Endothelial cell of umbilical vein (primary cell): ENCODE measurements at regions not wholly inside any gene's neighbourhood (a gene's known extent, or its start where the extent isn't known, plus 50 kb on each side); places are given as distances from the start of the nearest gene placed in this dataset.

ENCODE experiments used
- BruUV-seq: library from RNA; stranded (reverse); fragments of 400-500 nt; replicated peaks from 2 replicates; lab custom pipeline; 2021; lab: Mats Ljungman, UMichigan
- CTCF ChIA-PET: fragments of 300-600, 350-600 bp; sonication (Branson Sonifier 250); formaldehyde crosslinking; loops from one replicate; lab custom pipeline; 2021; ENCODE audit warnings: antibody characterized with exemption, inconsistent platforms; lab: Charles Lee
- POLR2A ChIA-PET: fragments of 300-600, 350-600 bp; sonication (Branson Sonifier 250); formaldehyde crosslinking; loops from one replicate; lab custom pipeline; 2021; ENCODE audit warnings: antibody characterized with exemption, inconsistent platforms; lab: Charles Lee
- DNase-seq: peaks from one replicate; pipeline ENCODE4 v3.0.0-alpha.2; 2011; ENCODE audit warnings: low read depth, low spot score
- FAIRE-seq: peaks from 2 replicates; lab custom pipeline; 2011; peaks lifted over from hg19 to GRCh38; lab: Jason Lieb, UNC
- H2AFZ ChIP-seq: 2 replicates; pipeline ENCODE4 v1.6.0; 2012; ENCODE audit warnings: low read depth, low read length, control low read depth, inconsistent platforms
- H3K27ac ChIP-seq: 2 replicates; pipeline ENCODE4 v1.5.1; 2011; ENCODE audit warnings: low read depth, mild to moderate bottlenecking, control low read depth, low read length, moderate library complexity; ENCODE audit not compliant: insufficient read depth
- H3K27me3 ChIP-seq, 2 experiments: 2 replicates each; pipeline versions ENCODE4 v1.6.0 to v1.6.1; 2011; ENCODE audit warnings: low read length in 2 of 2, mixed read lengths in 1 of 2; ENCODE audit not compliant: control insufficient read depth in 2 of 2, insufficient read depth in 2 of 2
- H3K36me3 ChIP-seq, 2 experiments: 2 replicates in 1 of 2; 3 replicates in 1 of 2; pipeline ENCODE4 v1.5.1; 2011; ENCODE audit warnings: low read length in 2 of 2, mild to moderate bottlenecking in 1 of 2, moderate library complexity in 1 of 2; ENCODE audit not compliant: control insufficient read depth in 2 of 2, insufficient read depth in 2 of 2; ENCODE audit errors: extremely low read depth in 1 of 2
- H3K4me1 ChIP-seq: 3 replicates; pipeline ENCODE4 v1.5.1; 2011; ENCODE audit warnings: mild to moderate bottlenecking, low read length; ENCODE audit not compliant: control insufficient read depth, insufficient read depth; ENCODE audit errors: extremely low read depth
- H3K4me2 ChIP-seq: 2 replicates; pipeline ENCODE4 v1.6.1; 2011; ENCODE audit warnings: low read length, control low read depth, mixed read lengths; ENCODE audit not compliant: insufficient read depth
- H3K4me3 ChIP-seq, 3 experiments: fragments of 200-600 bp in 1 of 3; sonication (generic), shearing (Covaris generic) in 1 of 3; replicated peaks in 1 of 3; 2 replicates each; pipeline ENCODE4 v1.5.1; 2011 to 2016; ENCODE audit warnings: control low read depth in 3 of 3, low read length in 3 of 3, mild to moderate bottlenecking in 2 of 3, inconsistent platforms in 1 of 3, low read depth in 1 of 3, moderate library complexity in 1 of 3; ENCODE audit not compliant: insufficient read depth in 1 of 3
- H3K79me2 ChIP-seq: 2 replicates; pipeline ENCODE4 v1.6.0; 2012; ENCODE audit warnings: low read length, inconsistent platforms; ENCODE audit not compliant: control insufficient read depth, insufficient read depth
- H3K9ac ChIP-seq: replicated peaks from 2 replicates; pipeline ENCODE3; 2011; ENCODE audit warnings: low read length, control low read depth; ENCODE audit not compliant: insufficient read depth; ENCODE audit errors: extremely low read depth
- H3K9me1 ChIP-seq: replicated peaks from 3 replicates; pipeline ENCODE4 v1.6.0; 2011; ENCODE audit warnings: mild to moderate bottlenecking, low read length; ENCODE audit not compliant: control insufficient read depth, insufficient read depth; ENCODE audit errors: extremely low read depth
- H3K9me3 ChIP-seq: replicated peaks from 2 replicates; pipeline ENCODE4 v1.5.1; 2012; ENCODE audit warnings: low read length, inconsistent platforms; ENCODE audit not compliant: control insufficient read depth, insufficient read depth
- H4K20me1 ChIP-seq: replicated peaks from 2 replicates; pipeline ENCODE3; 2011; ENCODE audit warnings: mild to moderate bottlenecking, low read length; ENCODE audit not compliant: control insufficient read depth, insufficient read depth; ENCODE audit errors: extremely low read depth
- CTCF ChIP-seq, 2 donors: IDR thresholded peaks; 1 replicate in 1 of 2; 2 replicates in 1 of 2; pipeline ENCODE4 v1.5.1; 2011; ENCODE audit warnings: low read length in 2 of 2, mild to moderate bottlenecking in 2 of 2, moderate library complexity in 2 of 2, control low read depth in 1 of 2, inconsistent platforms in 1 of 2, low read depth in 1 of 2; ENCODE audit not compliant: insufficient read depth in 1 of 2; ENCODE audit errors: extremely low read depth in 1 of 2
- EZH2 ChIP-seq: IDR thresholded peaks from 2 replicates; pipeline ENCODE4 v1.6.1; 2012; ENCODE audit warnings: borderline replicate concordance, low read depth, mild to moderate bottlenecking, moderate library complexity, low read length, inconsistent platforms; ENCODE audit not compliant: severe bottlenecking
- FOS ChIP-seq: IDR thresholded peaks from 2 replicates; pipeline ENCODE4 v1.6.1; 2011; ENCODE audit warnings: mild to moderate bottlenecking, low read length, moderate library complexity, borderline replicate concordance; ENCODE audit not compliant: insufficient read depth
- GATA2 ChIP-seq: IDR thresholded peaks from 2 replicates; pipeline ENCODE4 v1.7.0; 2011; ENCODE audit warnings: low read depth, mild to moderate bottlenecking, moderate library complexity, mixed read lengths, low read length; ENCODE audit not compliant: insufficient read length, insufficient read depth
- JUN ChIP-seq: IDR thresholded peaks from 2 replicates; pipeline ENCODE4 v1.6.1; 2011; ENCODE audit warnings: borderline replicate concordance, low read depth; ENCODE audit not compliant: insufficient read length, insufficient read depth
- MAX ChIP-seq: IDR thresholded peaks from 2 replicates; pipeline ENCODE4 v1.6.1; 2011; ENCODE audit not compliant: insufficient read depth, insufficient read length
- MYC ChIP-seq: IDR thresholded peaks from one replicate; pipeline ENCODE4 v1.6.1; 2011; ENCODE audit warnings: mild to moderate bottlenecking, low read depth, low read length
- POLR2A ChIP-seq: IDR thresholded peaks from 2 replicates; pipeline ENCODE4 v1.6.1; 2012; ENCODE audit warnings: low read depth, mild to moderate bottlenecking, control low read depth, low read length
- POLR2AphosphoS5 ChIP-seq: IDR thresholded peaks from 2 replicates; pipeline ENCODE4 v1.6.1; 2012; ENCODE audit warnings: low read depth, mild to moderate bottlenecking, control low read depth, low read length, moderate library complexity; ENCODE audit not compliant: insufficient read depth
- dilution Hi-C: fragments of 300-500 bp; cut with MboI; formaldehyde crosslinking; loops from one replicate; pipeline ENCODE4 v1.15.0; 2019; ENCODE audit warnings: low sequenced_read_pairs; ENCODE audit not compliant: extremely low pct_ligation_motif_present
- intact Hi-C: fragments of 100-400 bp; cut with micrococcal nuclease; formaldehyde crosslinking; loops from one replicate; pipeline ENCODE4 v1.10.0; 2022

- no peak overlapping the region for H3K4me2 ChIP-seq
- H3K27ac ChIP-seq, result no peak overlapping the region
- no peak overlapping the region for H3K9ac ChIP-seq
- H3K36me3 ChIP-seq, result no peaks in the 10 kb centered on the region
- no peaks in the 10 kb centered on the region for H3K9me3 ChIP-seq
- DNase-seq, result no peak
- H4K20me1 ChIP-seq, result no peaks in the 10 kb centered on the region
- H3K27me3 ChIP-seq, result no peaks in the 10 kb centered on the region
- TF ChIP-seq GATA2 (no peak), FOS (no peak)
- H3K9me1 ChIP-seq, result no peaks in the 10 kb centered on the region
- no TSS peak for BruUV-seq
- no peak for FAIRE-seq
- H2AFZ ChIP-seq, result no peak overlapping the region
- ChIA-PET POLR2A (no interaction called here), CTCF (no interaction called here)
- intact Hi-C loops, result loop anchor here (10.0 kb wide), 2 partner anchors 422 to 728 kb away; no protein-coding TSS in a partner anchor
- dilution Hi-C loops, result no loop called here
- H3K4me3 ChIP-seq, result no peak overlapping the region
- H3K79me2 ChIP-seq, result no peaks in the 10 kb centered on the region
- no peaks in the 10 kb centered on the region for H3K4me1 ChIP-seq
These were observed 524.5 kb downstream of the BRD1 start for GRCh38 chr22:49303061-49303735.

DNA sequence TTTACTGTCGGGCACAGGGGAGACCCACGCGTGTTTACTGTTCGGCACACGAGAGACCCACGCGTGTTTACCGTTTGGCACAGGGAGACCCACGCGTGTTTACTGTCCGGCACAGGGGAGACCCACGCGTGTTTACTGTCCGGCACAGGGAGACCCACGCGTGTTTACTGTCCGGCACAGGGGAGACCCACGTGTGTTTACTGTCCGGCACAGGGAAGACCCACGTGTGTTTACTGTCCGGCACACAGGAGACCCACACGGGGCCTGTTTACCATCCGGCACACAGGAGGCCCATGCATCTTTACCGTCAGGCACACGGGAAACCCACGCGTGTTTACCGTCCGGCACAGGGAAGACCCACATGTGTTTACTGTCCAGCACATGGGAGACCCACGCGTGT lies 525.1 kb downstream of the BRD1 start:
- CTCF ChIA-PET, result no interaction called here
- Histone ChIP-seq H3K27me3 (no peaks in the 10 kb centered on the region), H3K4me1 (no peaks in the 10 kb centered on the region), H3K36me3 (no peaks in the 10 kb centered on the region), H4K20me1 (no peaks in the 10 kb centered on the region), H2AFZ (no peak overlapping the region), H3K4me3 (no peak overlapping the region), H3K9ac (no peak overlapping the region), H3K79me2 (no peaks in the 10 kb centered on the region), H3K27ac (no peak overlapping the region), H3K4me2 (no peak overlapping the region), H3K9me3 (no peaks in the 10 kb centered on the region), H3K9me1 (no peaks in the 10 kb centered on the region)
- no peak for FAIRE-seq
- no TSS peak for BruUV-seq
- POLR2A ChIA-PET, result no interaction called here
- DNase-seq, result no peak
- intact Hi-C loops (loop anchor here (10.0 kb wide), 2 partner anchors 422 to 728 kb away; no protein-coding TSS in a partner anchor), dilution Hi-C loops (no loop called here)
- no peak for TF ChIP-seq CTCF (IDR thresholded peaks at IDR 0.05; ENCODE audit: extremely low read depth in 1 of 2, insufficient read depth in 1 of 2, low read depth in 1 of 2, low read length in 2 of 2)
- no peak for TF ChIP-seq EZH2
- no peak for TF ChIP-seq POLR2AphosphoS5
- TF ChIP-seq POLR2A, result no peak
- TF ChIP-seq JUN, result no peak
- no peak for TF ChIP-seq MYC
- TF ChIP-seq GATA2, result no peak
- TF ChIP-seq FOS, result no peak
- no peak for TF ChIP-seq MAX
